ENCODE measurements at regions not wholly inside any gene's neighbourhood (a gene's known extent, or its start where the extent isn't known, plus 50 kb on each side); places are given as distances from the start of the nearest gene placed in this dataset.

DNA sequence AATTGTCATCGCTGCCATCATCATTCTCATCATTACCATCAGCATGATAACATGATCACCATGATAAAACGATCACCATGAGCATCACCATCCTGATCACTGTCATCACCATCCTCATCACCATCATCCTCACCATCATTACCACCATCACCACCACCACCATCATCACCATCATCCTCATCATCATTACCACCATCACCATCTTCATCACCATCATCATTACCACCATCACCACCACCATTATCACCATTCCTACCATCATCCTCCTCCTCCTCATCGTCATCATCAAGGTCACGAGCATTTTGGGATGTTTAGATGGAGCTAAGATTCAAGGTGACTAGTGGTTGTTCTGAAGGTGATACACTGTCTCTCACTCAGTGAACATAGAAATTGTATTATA lies 221.0 kb downstream of the FOXL1 start:
- Mint-ChIP-seq H3K9me3 (no peaks in the 10 kb centered on the region), H3K4me3 (no peak overlapping the region), H3K4me1 (peaks cover 14% of the 10 kb centered on the region), H3K36me3 (no peaks in the 10 kb centered on the region), H3K27me3 (ENCODE audit: low read depth) (peaks cover 9% of the 10 kb centered on the region), H3K27ac (no peak overlapping the region)
- TF ChIP-seq, protein P1, sequence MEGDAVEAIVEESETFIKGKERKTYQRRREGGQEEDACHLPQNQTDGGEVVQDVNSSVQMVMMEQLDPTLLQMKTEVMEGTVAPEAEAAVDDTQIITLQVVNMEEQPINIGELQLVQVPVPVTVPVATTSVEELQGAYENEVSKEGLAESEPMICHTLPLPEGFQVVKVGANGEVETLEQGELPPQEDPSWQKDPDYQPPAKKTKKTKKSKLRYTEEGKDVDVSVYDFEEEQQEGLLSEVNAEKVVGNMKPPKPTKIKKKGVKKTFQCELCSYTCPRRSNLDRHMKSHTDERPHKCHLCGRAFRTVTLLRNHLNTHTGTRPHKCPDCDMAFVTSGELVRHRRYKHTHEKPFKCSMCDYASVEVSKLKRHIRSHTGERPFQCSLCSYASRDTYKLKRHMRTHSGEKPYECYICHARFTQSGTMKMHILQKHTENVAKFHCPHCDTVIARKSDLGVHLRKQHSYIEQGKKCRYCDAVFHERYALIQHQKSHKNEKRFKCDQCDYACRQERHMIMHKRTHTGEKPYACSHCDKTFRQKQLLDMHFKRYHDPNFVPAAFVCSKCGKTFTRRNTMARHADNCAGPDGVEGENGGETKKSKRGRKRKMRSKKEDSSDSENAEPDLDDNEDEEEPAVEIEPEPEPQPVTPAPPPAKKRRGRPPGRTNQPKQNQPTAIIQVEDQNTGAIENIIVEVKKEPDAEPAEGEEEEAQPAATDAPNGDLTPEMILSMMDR (IDR thresholded peaks at IDR 0.05; ENCODE audit: unreplicated experiment): no peak
- no peak for DNase-seq (ENCODE audit: low spot score in 2 of 2, unreplicated experiment in 2 of 2)

DNA sequence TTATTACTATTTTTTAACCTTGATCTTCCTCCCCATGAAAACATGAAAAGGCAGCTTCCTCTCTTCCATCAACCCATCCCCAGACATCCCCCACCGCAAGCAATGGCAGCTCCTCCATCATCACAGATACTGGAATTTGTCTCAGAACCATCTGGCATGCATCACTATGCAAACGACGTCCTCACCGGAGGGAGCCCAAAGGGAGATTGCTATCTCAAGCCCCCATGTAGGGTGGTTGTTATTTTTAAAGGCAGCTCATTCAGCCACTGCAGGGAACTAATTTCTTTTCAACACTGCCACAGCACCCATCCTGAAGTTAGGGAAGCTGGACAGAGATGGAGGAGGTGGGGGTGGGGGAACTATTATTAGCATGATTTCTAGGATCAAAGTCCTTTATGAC lies 222.5 kb downstream of the FOXL1 start:
- Mint-ChIP-seq H3K27me3 (ENCODE audit: low read depth) (peaks cover 7% of the 10 kb centered on the region), H3K9me3 (no peaks in the 10 kb centered on the region)
- DNase-seq (ENCODE audit: low spot score in 2 of 2, unreplicated experiment in 2 of 2): no peak

DNA sequence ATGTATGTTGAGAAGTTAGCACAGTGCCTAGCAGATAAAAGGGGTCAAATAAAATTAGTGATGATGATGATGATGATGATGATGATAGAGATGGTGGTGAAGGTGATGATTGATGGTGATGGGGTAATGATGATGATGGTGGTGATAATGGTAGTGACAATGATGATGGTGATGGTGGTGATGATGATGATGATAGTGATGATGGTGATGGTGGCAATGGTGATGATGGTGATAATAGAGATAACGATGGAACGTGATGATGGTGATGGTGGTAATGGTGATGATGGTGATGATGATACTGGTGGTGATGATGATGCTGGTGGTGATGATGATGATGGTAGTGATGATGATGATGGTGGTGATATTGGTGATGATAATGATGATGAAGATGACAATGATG lies 223.7 kb downstream of the FOXL1 start:
- DNase-seq (ENCODE audit: low spot score in 2 of 2, unreplicated experiment in 2 of 2): no peak
- no peaks in the 10 kb centered on the region for H3K36me3 Mint-ChIP-seq
- H3K4me3 Mint-ChIP-seq: no peak overlapping the region
- TF ChIP-seq, protein P1 (IDR thresholded peaks at IDR 0.05; ENCODE audit: unreplicated experiment): no peak
- H3K27ac Mint-ChIP-seq: no peak overlapping the region
- no peaks in the 10 kb centered on the region for H3K9me3 Mint-ChIP-seq
- H3K4me1 Mint-ChIP-seq: peaks cover 34% of the 10 kb centered on the region
- peaks cover 7% of the 10 kb centered on the region for H3K27me3 Mint-ChIP-seq (ENCODE audit: low read depth)

More for the DNA sequence above, 222.5 kb downstream of the FOXL1 start:
- TF ChIP-seq, protein P1 (IDR thresholded peaks at IDR 0.05; ENCODE audit: unreplicated experiment): no peak
- Mint-ChIP-seq H3K27ac (no peak overlapping the region), H3K4me3 (no peak overlapping the region), H3K36me3 (no peaks in the 10 kb centered on the region), H3K4me1 (peaks cover 22% of the 10 kb centered on the region)

DNA sequence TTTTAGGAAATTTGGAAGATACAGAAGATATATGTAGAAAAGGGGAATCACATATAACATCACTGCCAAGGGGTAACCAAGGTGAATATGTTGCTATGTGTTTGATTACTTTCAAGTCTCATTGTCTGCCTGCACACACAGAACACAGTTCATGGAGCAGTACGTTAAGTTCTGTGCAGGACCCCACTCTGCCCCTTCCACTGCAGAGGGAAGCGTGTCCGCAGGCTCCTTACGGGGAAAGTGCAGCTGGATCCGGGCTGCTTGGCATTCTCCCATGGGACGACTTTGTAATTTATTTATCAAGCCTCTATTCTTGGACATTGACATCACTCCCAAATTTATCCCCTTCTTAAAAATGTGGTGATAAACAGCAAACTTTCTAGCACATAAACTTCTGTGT lies 226.8 kb downstream of the FOXL1 start:
- DNase-seq (ENCODE audit: low spot score in 2 of 2, unreplicated experiment in 2 of 2): no peak
- H3K27ac Mint-ChIP-seq: no peak overlapping the region

DNA sequence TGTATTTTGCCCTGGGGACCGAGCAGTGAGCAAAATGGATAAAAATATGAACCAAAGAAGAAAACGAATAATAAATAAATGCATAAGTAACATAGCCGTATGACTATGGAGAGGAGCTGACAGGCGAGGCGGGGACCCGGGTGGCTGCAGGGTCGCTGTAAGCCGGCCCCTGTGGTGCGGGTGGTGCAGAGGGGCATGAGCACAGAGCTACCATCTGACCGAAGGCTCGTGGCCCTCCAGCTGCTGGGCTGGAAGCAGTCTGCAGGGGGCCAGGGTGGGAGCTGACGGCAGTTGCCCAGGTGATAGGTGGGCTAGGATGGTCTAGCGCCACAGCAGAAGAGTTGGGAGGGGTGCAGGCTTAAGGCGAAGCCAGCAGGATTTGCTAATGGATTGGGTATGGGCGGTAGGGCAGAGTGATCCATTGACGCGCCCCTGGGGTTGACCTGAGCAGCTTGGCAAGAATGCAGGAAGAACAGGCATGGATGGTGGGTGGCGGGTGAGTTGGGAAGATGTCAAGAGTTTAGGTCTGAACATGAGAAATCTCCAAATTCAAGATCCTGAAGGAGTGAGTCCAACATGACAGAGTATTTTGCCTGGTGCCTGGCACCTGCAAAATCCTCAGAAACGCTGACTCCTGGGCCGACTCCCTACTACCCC lies 228.0 kb downstream of the FOXL1 start:
- Mint-ChIP-seq H3K27me3 (ENCODE audit: low read depth) (peaks cover 9% of the 10 kb centered on the region), H3K36me3 (no peaks in the 10 kb centered on the region), H3K9me3 (no peaks in the 10 kb centered on the region), H3K4me3 (peak overlapping the region; percentile 38), H3K27ac (peak overlapping the region; percentile 93), H3K4me1 (peaks cover 40% of the 10 kb centered on the region)
- DNase-seq (ENCODE audit: low spot score in 2 of 2, unreplicated experiment in 2 of 2): no peak
- TF ChIP-seq, protein P1 (IDR thresholded peaks at IDR 0.05; ENCODE audit: unreplicated experiment): no peak

More for the DNA sequence above, 226.8 kb downstream of the FOXL1 start:
- TF ChIP-seq, protein P1 (IDR thresholded peaks at IDR 0.05; ENCODE audit: unreplicated experiment): no peak
- H3K9me3 Mint-ChIP-seq: no peaks in the 10 kb centered on the region
- H3K4me1 Mint-ChIP-seq: peaks cover 50% of the 10 kb centered on the region
- no peak overlapping the region for H3K4me3 Mint-ChIP-seq
- peaks cover 9% of the 10 kb centered on the region for H3K27me3 Mint-ChIP-seq (ENCODE audit: low read depth)
- no peaks in the 10 kb centered on the region for H3K36me3 Mint-ChIP-seq
